ENCODE measurements at regions not wholly inside any gene's neighbourhood (a gene's known extent, or its start where the extent isn't known, plus 50 kb on each side); places are given as distances from the start of the nearest gene placed in this dataset.
"Not testable (repeated sequence)": the region's sequence is repeated elsewhere in the genome, so short reads cannot be mapped to it uniquely, and the experiment has no call there.

DNA sequence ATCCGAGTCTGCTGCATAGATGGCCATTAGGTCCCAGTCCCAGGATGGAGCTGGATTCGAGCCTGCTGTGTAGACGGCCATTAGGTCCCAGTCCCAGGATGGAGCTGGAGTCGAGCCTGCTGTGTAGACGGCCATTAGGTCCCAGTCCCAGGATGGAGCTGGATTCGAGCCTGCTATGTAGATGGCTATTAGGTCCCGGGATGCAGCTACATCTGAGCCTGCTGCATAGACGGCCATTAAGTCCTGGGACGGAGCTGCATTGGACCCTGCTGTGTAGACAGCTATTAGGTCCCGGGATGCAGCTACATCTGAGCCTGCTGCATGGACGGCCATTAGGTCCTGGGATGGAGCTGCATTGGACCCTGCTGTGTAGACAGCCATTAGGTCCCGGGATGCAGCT is 112.2 kb upstream of the PPP2R3B start:
- not testable (repeated sequence) for TF ChIP-seq SUZ12 (IDR thresholded peaks at IDR 0.05); SP1 (IDR thresholded peaks at IDR 0.05); FOXA1 (IDR thresholded peaks at IDR 0.05); ZNF384 (IDR thresholded peaks at IDR 0.05); BHLHE40 (IDR thresholded peaks at IDR 0.05; ENCODE audit: borderline replicate concordance); HDGF (IDR thresholded peaks at IDR 0.05; ENCODE audit: borderline replicate concordance)

Data from HEK293T (cell line).